ENCODE measurements at regions not wholly inside any gene's neighbourhood (a gene's known extent, or its start where the extent isn't known, plus 50 kb on each side); places are given as distances from the start of the nearest gene placed in this dataset.
"Not testable (repeated sequence)": the region's sequence is repeated elsewhere in the genome, so short reads cannot be mapped to it uniquely, and the experiment has no call there.

- DNase-seq (no peak), ATAC-seq (no peak)
- intact Hi-C loops (cut with DNase I, micrococcal nuclease), result no loop called here
Measured at GRCh38 chr9:81459591-81459990, 229.8 kb downstream of the TLE1 start.

DNA sequence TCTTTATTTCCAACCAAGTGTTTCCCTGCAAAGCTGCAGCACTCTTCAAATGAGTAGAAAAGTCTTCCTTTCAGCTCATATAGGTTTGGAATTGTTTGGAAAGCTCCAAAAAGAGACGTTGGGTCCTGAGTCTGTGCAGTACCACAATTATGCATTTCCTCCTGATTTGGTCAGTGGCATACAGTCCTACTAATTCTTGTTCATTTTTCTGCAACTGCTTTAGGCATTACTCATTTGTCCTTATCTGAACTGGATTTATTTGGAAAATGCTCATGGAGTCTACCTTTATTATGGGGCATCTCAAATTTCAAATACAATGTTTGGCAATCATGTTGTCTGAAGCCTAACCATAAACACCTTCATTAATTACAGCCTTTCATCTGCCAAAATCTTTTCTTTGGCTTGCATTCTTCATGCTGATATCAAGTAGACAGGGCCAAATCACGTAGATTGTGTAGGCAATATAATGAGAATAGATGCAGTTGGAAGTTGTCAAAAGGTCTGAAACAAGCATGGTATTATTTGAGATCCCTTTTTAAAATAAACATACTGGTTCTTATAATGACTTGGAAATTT is 232.8 kb downstream of the TLE1 start:
- DNase-seq (no peak), ATAC-seq (no peak)
- intact Hi-C loops (cut with DNase I, micrococcal nuclease), result no loop called here

- ATAC-seq (no peak), DNase-seq (no peak)
- intact Hi-C loops (cut with DNase I, micrococcal nuclease), result no loop called here
Measured at GRCh38 chr9:81455462-81456219, 233.7 kb downstream of the TLE1 start.

DNA sequence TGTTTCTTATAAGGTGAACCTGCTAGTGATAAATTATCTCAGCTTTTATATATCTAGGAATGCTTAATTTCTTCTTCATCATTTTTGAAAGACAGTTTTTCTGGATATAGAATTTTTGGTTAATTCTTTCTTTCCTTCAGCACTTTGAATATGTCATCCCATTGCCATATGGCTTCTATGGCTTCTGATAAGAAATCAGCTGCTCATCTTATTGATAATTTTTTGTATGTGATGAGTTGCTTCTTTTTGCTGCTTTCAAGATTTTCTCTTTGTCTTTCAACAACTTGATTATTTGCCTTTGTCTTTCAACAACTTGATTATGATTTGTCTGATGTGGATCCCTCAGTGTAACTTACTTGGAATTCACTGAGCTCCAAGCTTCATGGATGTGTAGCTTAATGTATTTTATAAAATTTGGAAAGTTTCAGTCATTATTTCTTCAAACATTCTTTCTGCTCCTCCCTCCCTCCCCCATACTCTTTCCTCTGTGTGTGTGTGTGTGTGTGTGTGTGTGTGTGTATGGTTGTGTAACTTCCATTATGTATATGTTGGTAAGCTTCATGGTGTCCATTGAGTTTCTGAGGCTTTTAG is 243.9 kb downstream of the TLE1 start:
- ATAC-seq (no peak), DNase-seq (no peak)
- intact Hi-C loops (cut with DNase I, micrococcal nuclease), result no loop called here

DNA sequence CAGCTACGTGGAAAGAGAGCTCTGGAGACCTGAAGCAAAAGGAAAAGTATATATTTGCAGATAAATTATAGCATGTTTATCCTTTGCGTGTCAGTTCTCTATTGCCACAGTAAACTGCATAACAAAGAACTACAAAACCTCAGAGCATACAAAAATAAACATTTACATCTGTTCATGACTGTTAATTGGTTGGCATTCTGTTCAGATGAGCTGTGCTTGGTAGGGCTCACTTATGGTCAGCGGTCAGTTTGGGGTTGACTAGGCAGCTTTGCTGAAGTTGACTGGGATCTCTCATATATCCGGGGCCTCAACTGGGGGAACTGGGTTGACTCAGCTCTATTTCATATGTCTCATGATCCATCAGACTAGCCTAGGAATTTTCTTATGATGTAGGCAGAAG is 257.7 kb downstream of the TLE1 start:
- DNase-seq (no peak), ATAC-seq (no peak)
- intact Hi-C loops (cut with DNase I, micrococcal nuclease), result no loop called here

DNA sequence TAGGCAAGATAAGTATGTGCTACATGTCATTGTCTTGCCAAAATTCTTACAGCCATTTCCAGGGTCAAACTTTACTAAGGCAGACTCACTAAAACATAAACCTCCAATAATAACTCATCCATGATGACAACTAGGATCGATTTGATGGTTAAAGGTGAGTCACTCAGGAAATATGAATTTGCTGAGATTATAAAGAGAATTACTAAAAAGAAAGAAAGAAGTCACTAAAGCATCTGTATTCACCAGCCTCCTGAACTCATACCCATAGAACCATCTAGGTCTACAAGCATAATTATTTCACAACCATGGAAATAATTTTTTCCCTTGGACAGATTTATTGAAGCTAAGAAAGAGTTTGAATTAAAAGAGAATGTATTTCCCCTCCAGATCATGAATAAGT is 258.6 kb downstream of the TLE1 start:
- no peak for DNase-seq
- no peak for ATAC-seq
- intact Hi-C loops (cut with DNase I, micrococcal nuclease), result no loop called here

DNA sequence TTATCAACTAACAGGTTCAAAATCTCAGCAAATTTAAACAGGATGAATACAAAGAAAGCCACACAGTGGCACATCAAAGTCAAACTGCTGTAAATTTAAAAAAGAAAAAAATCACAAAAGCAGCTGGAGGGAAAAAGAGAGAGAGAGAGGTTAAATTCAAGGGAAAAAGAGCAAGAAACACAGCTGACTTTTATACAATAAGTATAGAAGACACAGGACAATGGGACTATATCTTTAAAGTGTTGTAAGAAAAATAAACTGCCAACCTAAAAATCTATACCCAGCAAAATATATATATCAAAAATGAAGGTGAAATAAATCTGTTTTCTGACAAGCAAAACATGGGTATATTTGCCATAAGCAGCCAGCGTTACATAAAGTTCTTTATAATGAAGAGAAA is 261.5 kb downstream of the TLE1 start:
- intact Hi-C loops (cut with DNase I, micrococcal nuclease), result no loop called here
- DNase-seq (no peak), ATAC-seq (no peak)

DNA sequence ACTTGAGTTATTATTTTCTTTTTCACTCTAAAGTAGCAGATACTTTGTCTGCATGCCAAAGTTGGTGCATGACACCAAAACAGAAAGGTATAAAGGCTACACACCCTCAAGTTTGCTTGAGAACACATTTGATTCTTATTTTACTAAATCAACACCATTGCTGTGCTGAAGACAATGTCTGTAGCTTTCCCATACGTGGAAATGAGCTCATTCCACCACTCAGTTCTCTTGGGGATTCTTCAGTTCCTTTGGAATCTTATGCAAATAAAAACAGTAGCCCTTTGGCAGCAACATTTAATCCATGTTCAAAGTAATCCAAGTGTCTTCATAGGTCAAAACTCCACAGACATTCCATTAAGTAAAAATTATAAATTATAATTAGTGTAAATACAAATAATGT is 264.9 kb downstream of the TLE1 start:
- intact Hi-C loops (cut with DNase I, micrococcal nuclease), result no loop called here
- ATAC-seq (no peak), DNase-seq (no peak)

- intact Hi-C loops (cut with DNase I, micrococcal nuclease), result no loop called here
Measured at GRCh38 chr9:81423589-81424326, 265.6 kb downstream of the TLE1 start.

GRCh38 chr9:81421090-81421489 is 268.3 kb downstream of the TLE1 start:
- ATAC-seq; DNase-seq; intact Hi-C loops (cut with DNase I, micrococcal nuclease): not testable (repeated sequence)

More at GRCh38 chr9:81423589-81424326, 265.6 kb downstream of the TLE1 start:
- no peak for ATAC-seq
- DNase-seq, result no peak

DNA sequence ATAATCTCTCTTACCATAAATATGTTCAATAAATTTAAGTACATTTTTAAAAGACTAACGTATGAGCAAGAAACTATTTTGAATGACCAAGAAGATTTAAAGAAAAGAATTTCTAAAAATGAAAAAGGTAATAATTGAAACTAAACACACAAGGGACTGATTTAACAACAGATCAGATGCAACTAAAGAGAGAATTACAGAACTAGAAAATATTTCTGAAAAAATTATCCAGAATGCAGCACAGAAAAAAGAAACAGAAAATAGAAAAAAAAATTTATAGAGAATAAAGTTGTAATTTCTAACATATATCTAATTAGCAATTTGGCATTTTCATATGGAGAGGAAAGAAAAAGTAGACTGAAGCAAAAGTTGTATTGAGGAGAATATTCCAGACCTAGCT is 269.3 kb downstream of the TLE1 start:
- intact Hi-C loops (cut with DNase I, micrococcal nuclease), result no loop called here
- no peak for ATAC-seq

DNA sequence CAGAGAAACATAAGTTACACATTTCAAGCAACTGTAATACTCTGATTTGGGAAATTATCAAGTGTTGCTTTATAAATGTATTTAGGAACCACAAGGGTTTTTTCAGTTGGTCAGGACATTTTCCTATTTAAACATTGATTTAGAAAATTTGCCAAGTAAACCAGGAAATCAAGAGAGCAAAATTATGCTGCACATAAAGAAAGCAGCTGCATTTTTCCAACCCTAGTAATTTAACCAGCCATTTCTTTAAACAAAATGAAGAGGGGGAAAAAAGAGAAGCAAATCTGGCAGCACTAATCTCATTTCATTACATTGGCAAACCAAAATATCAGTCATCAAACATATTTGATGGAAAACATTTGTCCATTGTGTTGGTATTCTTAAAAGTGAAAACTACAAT is 271.4 kb downstream of the TLE1 start:
- DNase-seq (no peak), ATAC-seq (no peak)
- intact Hi-C loops (cut with DNase I, micrococcal nuclease), result no loop called here

More for the DNA sequence above, 269.3 kb downstream of the TLE1 start:
- no peak for DNase-seq

DNA sequence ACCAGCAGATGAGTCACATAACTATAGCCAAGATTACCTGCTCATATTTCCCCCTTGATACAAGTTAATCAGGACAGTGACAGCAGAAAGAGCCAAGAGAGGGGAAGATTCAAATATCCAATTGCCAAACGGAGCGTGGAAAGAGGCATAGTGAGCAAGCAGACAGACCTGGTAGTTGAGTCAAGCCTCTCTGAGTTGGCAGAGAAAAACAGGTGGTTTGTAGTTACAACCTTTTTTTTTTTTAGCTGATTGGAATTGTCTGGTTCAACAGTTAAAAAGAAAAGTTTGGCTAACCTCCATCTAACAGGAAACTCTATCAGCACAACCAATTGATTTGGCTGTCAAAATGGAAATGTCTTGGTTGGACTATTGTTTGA is 272.1 kb downstream of the TLE1 start:
- DNase-seq (no peak), ATAC-seq (no peak)
- intact Hi-C loops (cut with DNase I, micrococcal nuclease), result no loop called here

- no peak for ATAC-seq
- intact Hi-C loops (cut with DNase I, micrococcal nuclease), result no loop called here
Measured at GRCh38 chr9:81416476-81417298, 272.7 kb downstream of the TLE1 start.

GRCh38 chr9:81414836-81415235 is 274.5 kb downstream of the TLE1 start:
- intact Hi-C loops (cut with DNase I, micrococcal nuclease), result no loop called here
- ATAC-seq (no peak), DNase-seq (no peak)

More at GRCh38 chr9:81416476-81417298, 272.7 kb downstream of the TLE1 start:
- DNase-seq, result no peak

DNA sequence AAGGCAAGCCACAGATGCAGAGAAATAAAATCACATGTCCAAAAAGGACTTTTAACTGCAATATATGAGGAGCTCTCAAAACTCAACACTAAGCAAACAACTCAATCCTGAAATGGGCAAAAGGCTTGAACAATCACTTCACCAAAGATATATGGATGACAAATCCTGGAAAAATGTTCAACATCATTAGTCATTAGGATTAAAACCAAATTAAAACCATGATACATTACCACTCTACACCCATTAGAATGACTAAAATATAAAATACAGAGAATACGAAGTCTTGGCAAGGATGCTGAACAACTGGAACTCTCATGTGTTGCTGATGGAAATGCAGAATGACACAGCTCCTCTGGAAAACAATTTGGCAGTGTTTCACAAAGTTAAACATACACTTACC is 277.4 kb downstream of the TLE1 start:
- no peak for DNase-seq
- no peak for ATAC-seq
- intact Hi-C loops (cut with DNase I, micrococcal nuclease), result no loop called here

GRCh38 chr9:81410201-81410600 is 279.1 kb downstream of the TLE1 start:
- DNase-seq (no peak), ATAC-seq (no peak)
- intact Hi-C loops (cut with DNase I, micrococcal nuclease), result no loop called here

GRCh38 chr9:81408951-81409350 is 280.4 kb downstream of the TLE1 start:
- DNase-seq (no peak), ATAC-seq (no peak)
- intact Hi-C loops (cut with DNase I, micrococcal nuclease), result no loop called here

All from left colon (tissue), 2 donors.